NCI-H2171 (cell line): ENCODE measurements at regions not wholly inside any gene's neighbourhood (a gene's known extent, or its start where the extent isn't known, plus 50 kb on each side); places are given as distances from the start of the nearest gene placed in this dataset.
"Not testable (repeated sequence)": the region's sequence is repeated elsewhere in the genome, so short reads cannot be mapped to it uniquely, and the experiment has no call there.

Experiments used
- DNase-seq: peaks from one replicate; lab custom pipeline; 2025; lab: John Stamatoyannopoulos, UW

- DNase-seq, result not testable (repeated sequence)
Observed at GRCh38 chr4:82301390-82301789, 72.4 kb downstream of the HNRNPD start.

- no peak for DNase-seq
Observed at GRCh38 chr4:82293304-82293703, 80.5 kb downstream of the HNRNPD start.

DNA sequence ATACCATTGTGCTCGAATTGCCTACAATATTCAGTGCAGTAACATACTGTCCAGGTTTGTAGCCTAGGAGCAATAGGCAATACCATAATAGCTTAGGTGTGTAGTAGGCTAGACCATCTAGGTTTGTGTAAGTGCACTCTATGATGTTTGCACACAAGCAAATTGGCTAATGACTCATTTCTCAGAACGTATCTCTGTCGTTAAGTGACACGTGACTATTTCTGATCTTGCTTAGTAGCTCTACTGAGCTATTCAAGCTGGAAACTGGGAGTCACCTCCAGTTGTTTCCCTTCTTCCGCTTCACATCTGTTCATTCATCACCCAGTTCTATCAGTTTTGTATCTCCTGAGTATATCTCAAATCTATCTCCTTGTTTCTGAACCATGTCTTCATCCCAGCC lies 86.1 kb downstream of the HNRNPD start:
- DNase-seq, result no peak

DNA sequence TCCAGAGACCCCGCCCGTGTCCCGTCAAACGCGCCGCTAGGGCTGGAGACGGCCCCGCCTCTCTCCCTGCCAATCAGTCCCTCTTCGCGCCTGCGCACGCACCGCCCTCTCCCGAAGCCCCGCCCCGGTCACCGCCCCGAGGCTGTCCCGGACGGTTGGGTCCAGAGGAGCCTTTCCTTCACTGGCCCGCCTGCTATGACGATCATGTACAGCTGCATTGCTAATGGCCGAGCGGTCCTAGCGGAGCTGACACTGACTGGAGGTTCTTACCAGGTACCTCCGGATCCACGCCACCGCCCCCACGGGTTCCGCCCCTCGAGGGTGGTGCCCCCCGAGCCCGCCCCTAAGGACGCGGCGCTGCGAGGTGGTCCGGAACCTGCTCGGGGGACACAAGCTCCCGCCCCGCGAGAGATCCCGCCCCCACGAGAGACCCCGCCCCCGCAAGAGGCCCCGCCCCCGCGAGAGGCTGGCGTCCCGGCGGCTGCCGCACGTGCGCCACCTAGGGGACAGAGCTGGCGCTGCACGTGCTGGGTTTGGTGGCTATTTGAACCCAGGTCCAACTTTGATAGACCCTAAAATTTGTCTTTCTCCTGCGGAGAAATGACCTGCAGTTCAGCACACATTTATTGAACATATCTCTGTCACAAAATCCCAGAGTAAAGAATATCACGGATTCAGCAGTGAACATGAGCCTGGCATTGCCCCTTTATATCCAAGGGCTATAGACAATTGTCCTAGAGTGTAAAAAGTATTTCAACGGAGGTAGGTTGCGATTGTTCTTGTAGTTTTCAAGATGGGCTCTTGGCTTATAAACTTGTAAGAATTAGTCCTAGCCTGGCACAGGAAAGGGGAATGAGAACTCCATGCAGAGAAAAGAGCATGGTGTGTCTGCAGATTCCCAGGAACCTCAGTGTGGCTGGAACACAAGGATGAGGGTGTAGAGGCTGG lies 88.7 kb downstream of the HNRNPD start:
- peak; percentile 84 for DNase-seq

GRCh38 chr4:82284475-82284857 lies 89.3 kb downstream of the HNRNPD start:
- no peak for DNase-seq

DNA sequence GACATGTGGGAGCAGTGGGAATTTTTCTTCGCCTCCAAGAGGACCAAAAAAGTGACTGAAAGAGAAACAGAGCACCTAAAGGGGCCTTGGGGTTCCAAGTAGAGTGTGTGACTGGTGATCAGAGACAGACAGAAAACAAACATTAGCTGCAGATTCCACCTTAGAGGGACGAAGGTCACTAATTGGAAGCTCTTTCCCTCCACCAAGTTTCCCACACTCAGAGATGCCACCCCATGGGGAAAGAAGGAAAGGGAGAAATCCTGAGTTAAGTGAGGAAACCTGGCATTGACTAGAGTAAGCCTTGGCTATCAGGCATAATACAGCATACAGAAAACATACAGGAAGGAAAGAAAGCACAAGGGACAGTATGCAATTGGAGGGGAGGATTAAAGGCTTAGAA lies 90.9 kb downstream of the HNRNPD start:
- DNase-seq, result no peak

DNA sequence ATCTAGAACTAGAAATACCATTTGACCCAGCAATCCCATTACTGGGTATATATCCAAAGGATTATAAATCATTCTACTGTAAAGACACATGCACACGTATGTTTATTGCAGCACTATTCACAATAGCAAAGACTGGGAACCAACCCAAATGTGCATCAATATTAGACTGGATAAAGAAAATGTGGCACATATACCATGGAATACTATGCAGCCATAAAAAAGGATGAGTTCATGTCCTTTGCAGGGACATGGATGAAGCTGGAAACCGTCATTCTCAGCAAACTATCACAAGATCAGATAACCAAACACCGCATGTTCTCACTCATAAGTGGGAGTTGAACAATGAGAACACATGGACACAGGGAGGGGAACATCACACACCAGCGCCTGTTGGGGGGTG lies 94.2 kb downstream of the HNRNPD start:
- DNase-seq, result not testable (repeated sequence)

GRCh38 chr4:82276332-82276640 lies 97.5 kb downstream of the HNRNPD start:
- no peak for DNase-seq

- no peak for DNase-seq
Observed at GRCh38 chr4:82275431-82276331, 98.1 kb downstream of the HNRNPD start.

GRCh38 chr4:82274700-82275099 lies 99.1 kb downstream of the HNRNPD start:
- DNase-seq, result not testable (repeated sequence)

DNA sequence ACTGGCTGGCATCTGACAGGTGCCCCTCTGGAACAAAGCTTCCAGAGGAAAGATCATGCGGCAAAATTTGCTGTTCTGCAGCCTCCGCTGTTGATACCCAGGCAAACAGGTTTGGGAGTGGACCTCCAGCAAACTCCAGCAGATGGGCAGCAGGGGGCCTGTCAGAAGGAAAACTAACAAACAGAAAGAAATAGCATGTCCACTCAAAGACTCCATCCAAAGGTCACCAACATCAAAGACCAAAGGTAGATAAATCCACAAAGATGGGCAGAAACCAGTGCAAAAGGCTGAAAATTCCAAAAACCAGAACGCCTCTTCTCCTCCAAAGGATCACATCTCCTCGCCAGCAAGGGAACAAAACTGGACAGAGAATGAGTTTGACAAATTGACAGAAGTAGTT lies 101.3 kb downstream of the HNRNPD start:
- not testable (repeated sequence) for DNase-seq

DNA sequence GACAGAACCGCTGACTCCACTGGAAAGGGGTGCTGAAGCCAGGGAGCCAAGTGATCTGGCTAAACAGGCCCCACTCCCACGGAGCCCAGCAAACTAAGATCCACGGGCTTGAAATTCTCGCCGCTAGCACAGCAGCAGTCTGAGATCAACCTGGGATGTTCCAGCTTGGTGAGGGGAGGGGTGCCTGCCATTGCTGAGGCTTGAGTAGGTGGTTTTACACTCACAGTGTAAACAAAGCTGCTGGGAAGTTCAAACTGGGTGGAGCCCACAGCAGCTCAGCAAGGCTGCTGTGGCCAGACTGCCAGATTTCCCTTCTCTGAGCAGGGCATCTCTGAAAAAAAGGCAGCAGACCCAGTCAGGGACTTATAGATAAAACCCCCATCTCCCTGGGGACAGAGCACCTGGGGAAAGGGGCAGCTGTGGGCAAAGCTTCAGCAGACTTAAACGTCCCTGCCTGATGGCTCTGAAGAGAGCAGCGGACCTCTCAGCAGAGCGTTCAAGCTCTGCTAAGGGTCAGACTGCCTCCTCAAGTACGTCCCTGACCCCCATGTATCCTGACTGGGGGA lies 101.8 kb downstream of the HNRNPD start:
- DNase-seq, result not testable (repeated sequence)

GRCh38 chr4:82268826-82269193 lies 105.0 kb downstream of the HNRNPD start:
- no peak for DNase-seq

GRCh38 chr4:82268050-82268825 lies 105.6 kb downstream of the HNRNPD start:
- peak; percentile 12 for DNase-seq

- no peak for DNase-seq
Observed at GRCh38 chr4:82267506-82267905, 106.3 kb downstream of the HNRNPD start.

- DNase-seq, result no peak
Observed at GRCh38 chr4:82266345-82266744, 107.4 kb downstream of the HNRNPD start.

GRCh38 chr4:82261084-82261483 lies 112.7 kb downstream of the HNRNPD start:
- no peak for DNase-seq

DNA sequence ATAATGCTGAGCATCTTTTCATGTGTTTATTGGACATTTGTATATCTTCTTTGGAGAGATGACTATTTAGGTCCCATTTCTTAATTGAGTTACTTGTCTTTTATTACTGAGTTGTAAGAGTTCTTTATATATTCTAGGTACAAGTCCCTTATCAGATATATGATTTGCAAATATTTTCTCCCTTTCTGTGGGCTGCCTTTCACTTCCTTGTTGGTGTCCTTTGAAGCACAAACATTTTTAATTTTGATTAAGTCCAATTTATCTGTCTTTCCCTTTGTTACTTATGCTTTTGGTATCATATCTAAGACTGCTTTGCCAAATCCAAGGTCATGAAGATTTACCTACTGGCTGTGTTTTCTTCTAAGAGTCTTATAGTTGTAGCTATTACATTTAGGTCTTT lies 113.2 kb downstream of the HNRNPD start:
- DNase-seq, result no peak

GRCh38 chr4:82256718-82257117 lies 117.1 kb downstream of the HNRNPD start:
- DNase-seq, result no peak

- DNase-seq, result no peak
Observed at GRCh38 chr4:82255657-82256056, 118.1 kb downstream of the HNRNPD start.

DNA sequence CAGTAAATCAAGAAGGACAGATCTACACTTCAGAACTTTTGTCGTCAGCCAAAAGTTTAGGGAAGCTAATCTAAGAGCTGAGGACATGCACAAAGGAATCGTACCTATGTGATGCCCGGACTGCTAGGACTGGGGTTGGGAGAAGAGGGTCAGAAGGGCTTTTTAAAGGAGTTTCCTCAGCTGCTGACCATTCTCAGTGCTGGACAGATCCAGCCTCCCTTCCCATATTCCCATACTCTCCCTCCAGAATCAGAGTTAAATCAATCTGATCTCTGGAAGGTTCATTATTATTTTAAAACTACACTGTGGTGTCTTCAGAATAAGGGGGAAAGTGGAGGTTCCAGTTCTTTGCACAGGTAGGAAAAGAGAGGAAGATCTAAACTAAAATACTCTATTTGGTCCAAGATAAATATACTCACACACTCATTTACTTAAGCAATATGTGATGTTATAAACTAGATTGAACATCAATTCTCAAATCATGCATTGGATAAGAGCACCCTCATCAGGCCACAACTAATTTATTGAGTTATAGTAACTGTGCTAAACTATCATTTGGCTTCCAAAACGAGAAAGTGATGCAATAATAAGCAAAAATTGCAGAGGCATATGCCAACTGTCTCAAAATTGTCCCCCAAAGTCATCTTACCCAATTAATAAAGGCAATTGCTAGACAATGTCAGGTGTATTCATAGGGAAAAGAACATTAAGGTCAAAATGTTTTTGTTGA lies 124.7 kb downstream of the HNRNPD start:
- DNase-seq, result no peak
